ENCODE measurements at regions not wholly inside any gene's neighbourhood (a gene's known extent, or its start where the extent isn't known, plus 50 kb on each side); places are given as distances from the start of the nearest gene placed in this dataset.
"Not testable (repeated sequence)": the region's sequence is repeated elsewhere in the genome, so short reads cannot be mapped to it uniquely, and the experiment has no call there.

- TF ChIP-seq, protein P1, sequence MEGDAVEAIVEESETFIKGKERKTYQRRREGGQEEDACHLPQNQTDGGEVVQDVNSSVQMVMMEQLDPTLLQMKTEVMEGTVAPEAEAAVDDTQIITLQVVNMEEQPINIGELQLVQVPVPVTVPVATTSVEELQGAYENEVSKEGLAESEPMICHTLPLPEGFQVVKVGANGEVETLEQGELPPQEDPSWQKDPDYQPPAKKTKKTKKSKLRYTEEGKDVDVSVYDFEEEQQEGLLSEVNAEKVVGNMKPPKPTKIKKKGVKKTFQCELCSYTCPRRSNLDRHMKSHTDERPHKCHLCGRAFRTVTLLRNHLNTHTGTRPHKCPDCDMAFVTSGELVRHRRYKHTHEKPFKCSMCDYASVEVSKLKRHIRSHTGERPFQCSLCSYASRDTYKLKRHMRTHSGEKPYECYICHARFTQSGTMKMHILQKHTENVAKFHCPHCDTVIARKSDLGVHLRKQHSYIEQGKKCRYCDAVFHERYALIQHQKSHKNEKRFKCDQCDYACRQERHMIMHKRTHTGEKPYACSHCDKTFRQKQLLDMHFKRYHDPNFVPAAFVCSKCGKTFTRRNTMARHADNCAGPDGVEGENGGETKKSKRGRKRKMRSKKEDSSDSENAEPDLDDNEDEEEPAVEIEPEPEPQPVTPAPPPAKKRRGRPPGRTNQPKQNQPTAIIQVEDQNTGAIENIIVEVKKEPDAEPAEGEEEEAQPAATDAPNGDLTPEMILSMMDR (IDR thresholded peaks at IDR 0.05; ENCODE audit: insufficient read depth, low read length, poor library complexity, severe bottlenecking): not testable (repeated sequence)
- not testable (repeated sequence) for TF ChIP-seq EZH2phosphoT487 (conservative IDR thresholded peaks at IDR 0.05; ENCODE audit: low read length)
These were observed 322.5 kb upstream of the CITED2 start for GRCh38 chr6:139696991-139697390.
